Activated B cell treated with CpG ODN at 0.5 μM for 24 hours (primary cell): ENCODE measurements at regions not wholly inside any gene's neighbourhood (a gene's known extent, or its start where the extent isn't known, plus 50 kb on each side); places are given as distances from the start of the nearest gene placed in this dataset.

Experiments used
- ATAC-seq: fragments of 200-7000 bp; cut with Tn5 transposase; one replicate; pipeline ENCODE4 v1.10.0; 2021; ENCODE audit warnings: low read depth, mild to moderate bottlenecking, moderate library complexity
- CTCF ChIA-PET: fragments of 350-600 bp; sonication (Branson Sonifier 250); formaldehyde crosslinking; loops from one replicate; lab custom pipeline; 2021; ENCODE audit warnings: antibody characterized with exemption; lab: Charles Lee
- POLR2A ChIA-PET: fragments of 350-600 bp; sonication (Branson Sonifier 250); formaldehyde crosslinking; loops from one replicate; lab custom pipeline; 2021; ENCODE audit warnings: antibody characterized with exemption; lab: Charles Lee
- DNase-seq: peaks from one replicate; pipeline ENCODE4 v3.0.0; 2022
- H3K27ac Mint-ChIP-seq: one replicate; pipeline ENCODE4 v1.8.0; 2020; ENCODE audit warnings: mixed read lengths
- H3K27me3 Mint-ChIP-seq: one replicate; pipeline ENCODE4 v1.8.0; 2021; ENCODE audit warnings: mixed read lengths
- H3K36me3 Mint-ChIP-seq: one replicate; pipeline ENCODE4 v1.8.0; 2021; ENCODE audit warnings: low read depth, mixed read lengths
- H3K4me1 Mint-ChIP-seq: one replicate; pipeline ENCODE4 v1.8.0; 2021; ENCODE audit warnings: mixed read lengths
- H3K4me3 Mint-ChIP-seq: one replicate; pipeline ENCODE4 v1.8.0; 2020; ENCODE audit warnings: mild to moderate bottlenecking, mixed read lengths
- H3K9me3 Mint-ChIP-seq: one replicate; pipeline ENCODE4 v1.8.0; 2020; ENCODE audit warnings: mixed read lengths
- CTCF ChIP-seq: fragments of 200-600 bp; IDR thresholded peaks from one replicate; pipeline ENCODE4 v1.8.0; 2022; ENCODE audit warnings: antibody characterized with exemption, mild to moderate bottlenecking
- intact Hi-C: fragments of 100-400 bp; cut with micrococcal nuclease; formaldehyde crosslinking; loops from one replicate; pipeline ENCODE4 v1.15.1; 2024

GRCh38 chr13:109990296-109990695 is 203.9 kb upstream of the IRS2 start:
- Mint-ChIP-seq H3K9me3 (no peaks in the 10 kb centered on the region), H3K4me3 (no peak overlapping the region), H3K27me3 (no peaks in the 10 kb centered on the region), H3K4me1 (no peaks in the 10 kb centered on the region), H3K27ac (no peak overlapping the region), H3K36me3 (no peaks in the 10 kb centered on the region)
- POLR2A ChIA-PET: no interaction called here
- no peak for DNase-seq
- no peak for ATAC-seq
- intact Hi-C loops: no loop called here
- TF ChIP-seq CTCF: no peak
- CTCF ChIA-PET: no interaction called here

GRCh38 chr13:109989686-109990085 is 203.3 kb upstream of the IRS2 start:
- intact Hi-C loops: no loop called here
- H3K27me3 Mint-ChIP-seq: no peaks in the 10 kb centered on the region
- DNase-seq (no peak), ATAC-seq (no peak)
- H3K4me1 Mint-ChIP-seq: no peaks in the 10 kb centered on the region
- no peaks in the 10 kb centered on the region for H3K36me3 Mint-ChIP-seq
- ChIA-PET CTCF (no interaction called here), POLR2A (no interaction called here)
- no peak for TF ChIP-seq CTCF
- no peak overlapping the region for H3K4me3 Mint-ChIP-seq
- H3K27ac Mint-ChIP-seq: no peak overlapping the region
- no peaks in the 10 kb centered on the region for H3K9me3 Mint-ChIP-seq

- no peak for TF ChIP-seq CTCF
- intact Hi-C loops: no loop called here
- no peak overlapping the region for H3K27ac Mint-ChIP-seq
- ChIA-PET CTCF (no interaction called here), POLR2A (no interaction called here)
- DNase-seq (no peak), ATAC-seq (no peak)
- no peak overlapping the region for H3K4me3 Mint-ChIP-seq
- H3K9me3 Mint-ChIP-seq: no peaks in the 10 kb centered on the region
- H3K27me3 Mint-ChIP-seq: no peaks in the 10 kb centered on the region
- H3K36me3 Mint-ChIP-seq: no peaks in the 10 kb centered on the region
- H3K4me1 Mint-ChIP-seq: no peaks in the 10 kb centered on the region
Observed at GRCh38 chr13:109989155-109989554, 202.8 kb upstream of the IRS2 start.

- DNase-seq (no peak), ATAC-seq (no peak)
- no peak overlapping the region for H3K4me3 Mint-ChIP-seq
- TF ChIP-seq CTCF: no peak
- ChIA-PET CTCF (no interaction called here), POLR2A (no interaction called here)
- H3K9me3 Mint-ChIP-seq: no peaks in the 10 kb centered on the region
- intact Hi-C loops: no loop called here
- H3K27ac Mint-ChIP-seq: no peak overlapping the region
- H3K27me3 Mint-ChIP-seq: no peaks in the 10 kb centered on the region
- H3K36me3 Mint-ChIP-seq: no peaks in the 10 kb centered on the region
- H3K4me1 Mint-ChIP-seq: no peaks in the 10 kb centered on the region
Observed at GRCh38 chr13:109986851-109987250, 200.5 kb upstream of the IRS2 start.

- TF ChIP-seq CTCF: no peak
- H3K36me3 Mint-ChIP-seq: no peaks in the 10 kb centered on the region
- H3K27ac Mint-ChIP-seq: no peak overlapping the region
- H3K4me3 Mint-ChIP-seq: no peak overlapping the region
- H3K4me1 Mint-ChIP-seq: no peaks in the 10 kb centered on the region
- H3K27me3 Mint-ChIP-seq: no peaks in the 10 kb centered on the region
- DNase-seq (no peak), ATAC-seq (no peak)
- H3K9me3 Mint-ChIP-seq: no peaks in the 10 kb centered on the region
- ChIA-PET CTCF (no interaction called here), POLR2A (no interaction called here)
- intact Hi-C loops: no loop called here
Observed at GRCh38 chr13:109985871-109986450, 199.6 kb upstream of the IRS2 start.
